ENCODE measurements at regions not wholly inside any gene's neighbourhood (a gene's known extent, or its start where the extent isn't known, plus 50 kb on each side); places are given as distances from the start of the nearest gene placed in this dataset.

DNA sequence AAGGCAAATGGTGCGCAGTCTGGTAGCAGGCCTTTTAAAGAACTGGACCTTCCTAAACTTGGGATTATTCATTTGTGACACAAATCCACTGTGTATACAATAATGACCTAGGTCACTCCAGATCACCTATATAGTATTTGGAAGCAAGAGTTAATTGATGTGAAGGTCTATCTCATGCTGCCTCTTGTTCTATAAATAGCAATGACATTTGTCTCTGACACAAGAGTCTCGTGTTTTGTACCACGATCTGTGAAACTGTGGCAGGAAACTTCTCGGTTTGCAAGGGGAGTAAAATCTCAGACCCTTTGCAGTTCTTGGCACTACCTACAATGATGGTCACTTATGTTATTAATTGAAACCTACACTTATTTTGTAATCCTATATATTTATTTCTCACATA lies 1408.4 kb downstream of the PCDH7 start:
- Histone ChIP-seq H3T11ph (ENCODE audit: low read length) (no peak overlapping the region), H4K5ac (ENCODE audit: insufficient read length, low read depth, low read length) (no peak overlapping the region), H2BK15ac (ENCODE audit: low read depth, low read length) (no peak overlapping the region), H3K79me2 (ENCODE audit: insufficient read depth, low read length) (no peaks in the 10 kb centered on the region), H2AFZ (ENCODE audit: low read length) (no peak overlapping the region), H3K23me2 (ENCODE audit: insufficient read length, low read depth, low read length, poor library complexity, severe bottlenecking) (no peaks in the 10 kb centered on the region), H3K14ac (ENCODE audit: insufficient read depth, low read length) (no peak overlapping the region), H3K9ac (ENCODE audit: extremely low read depth, insufficient read length, low read length) (no peak overlapping the region), H2BK5ac (ENCODE audit: insufficient read length, low read length) (no peak overlapping the region), H3K27me3 (ENCODE audit: insufficient read depth, low read length) (no peaks in the 10 kb centered on the region), H2AK5ac (ENCODE audit: insufficient read length, low read length) (no peak overlapping the region), H4K8ac (replicated peaks; ENCODE audit: insufficient read length, low read depth, low read length) (no peak overlapping the region), H3K27ac (ENCODE audit: insufficient read length, low read depth, low read length) (no peak overlapping the region), H4K91ac (ENCODE audit: insufficient read length, low read depth, low read length) (no peak overlapping the region), H3K18ac (ENCODE audit: insufficient read length, low read depth, low read length) (no peak overlapping the region), H3K79me1 (ENCODE audit: insufficient read depth, low read depth, low read length, poor library complexity, severe bottlenecking) (no peaks in the 10 kb centered on the region), H3K4ac (ENCODE audit: low read depth, low read length) (no peak overlapping the region), H3K9me3 (ENCODE audit: control insufficient read depth, low read depth, low read length) (no peaks in the 10 kb centered on the region), H3K23ac (ENCODE audit: insufficient read length, low read depth, low read length) (no peak overlapping the region), H2BK20ac (ENCODE audit: low read depth, low read length, poor library complexity, severe bottlenecking) (no peak overlapping the region), H3K56ac (ENCODE audit: insufficient read length, low read depth, low read length) (no peak overlapping the region), H4K20me1 (ENCODE audit: control insufficient read depth, insufficient read depth, insufficient read length) (no peaks in the 10 kb centered on the region), H2BK120ac (ENCODE audit: low read depth, low read length, poor library complexity, severe bottlenecking) (no peak overlapping the region), H3K4me1 (ENCODE audit: insufficient read depth, low read length) (no peaks in the 10 kb centered on the region), H2BK12ac (ENCODE audit: insufficient read length, low read depth, low read length) (no peak overlapping the region), H3K4me2 (ENCODE audit: insufficient read depth, insufficient read length, low read length) (no peak overlapping the region)
- Mint-ChIP-seq H3K27me3 (ENCODE audit: low read depth) (no peaks in the 10 kb centered on the region), H3K27ac (no peak overlapping the region), H3K4me3 (no peak overlapping the region), H3K4me1 (peaks cover 4 to 5% of the 10 kb centered on the region in 2 experiments), H3K36me3 (ENCODE audit: insufficient read depth in 1 of 3, low read depth in 3 of 3) (no peaks in the 10 kb centered on the region; a peak in 1 of 7 replicates), H3K9me3 (no peaks in the 10 kb centered on the region; a peak in 1 of 5 replicates)
- TF ChIP-seq, protein P1, sequence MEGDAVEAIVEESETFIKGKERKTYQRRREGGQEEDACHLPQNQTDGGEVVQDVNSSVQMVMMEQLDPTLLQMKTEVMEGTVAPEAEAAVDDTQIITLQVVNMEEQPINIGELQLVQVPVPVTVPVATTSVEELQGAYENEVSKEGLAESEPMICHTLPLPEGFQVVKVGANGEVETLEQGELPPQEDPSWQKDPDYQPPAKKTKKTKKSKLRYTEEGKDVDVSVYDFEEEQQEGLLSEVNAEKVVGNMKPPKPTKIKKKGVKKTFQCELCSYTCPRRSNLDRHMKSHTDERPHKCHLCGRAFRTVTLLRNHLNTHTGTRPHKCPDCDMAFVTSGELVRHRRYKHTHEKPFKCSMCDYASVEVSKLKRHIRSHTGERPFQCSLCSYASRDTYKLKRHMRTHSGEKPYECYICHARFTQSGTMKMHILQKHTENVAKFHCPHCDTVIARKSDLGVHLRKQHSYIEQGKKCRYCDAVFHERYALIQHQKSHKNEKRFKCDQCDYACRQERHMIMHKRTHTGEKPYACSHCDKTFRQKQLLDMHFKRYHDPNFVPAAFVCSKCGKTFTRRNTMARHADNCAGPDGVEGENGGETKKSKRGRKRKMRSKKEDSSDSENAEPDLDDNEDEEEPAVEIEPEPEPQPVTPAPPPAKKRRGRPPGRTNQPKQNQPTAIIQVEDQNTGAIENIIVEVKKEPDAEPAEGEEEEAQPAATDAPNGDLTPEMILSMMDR (conservative IDR thresholded peaks at IDR 0.05): no peak
- no CpG with 5 or more reads among the region's 4 CpGs for WGBS (ENCODE audit: extremely low coverage, insufficient read length, low lambda C conversion rate)
- DNase-seq: no peak

All from H9 (cell line).